Thymus (tissue), 11 donors: ENCODE measurements at regions not wholly inside any gene's neighbourhood (a gene's known extent, or its start where the extent isn't known, plus 50 kb on each side); places are given as distances from the start of the nearest gene placed in this dataset.
"Not testable (repeated sequence)": the region's sequence is repeated elsewhere in the genome, so short reads cannot be mapped to it uniquely, and the experiment has no call there.

Source experiments
- DNase-seq, 9 donors: peaks; one replicate each; pipeline ENCODE4 v3.0.0-alpha.2; 2013; ENCODE audit warnings: low spot score in 9 of 9, low read depth in 6 of 9, missing footprints in 1 of 9
- H3K27ac ChIP-seq, 2 donors: one replicate each; pipeline ENCODE4 v1.5.1; 2013; ENCODE audit warnings: control low read depth in 1 of 2, low read depth in 1 of 2, low read length in 1 of 2, mild to moderate bottlenecking in 1 of 2, moderate library complexity in 1 of 2
- H3K27me3 ChIP-seq, 2 donors: one replicate each; pipeline ENCODE4 v1.5.1; 2013; ENCODE audit warnings: low read length in 1 of 2; ENCODE audit not compliant: control insufficient read depth in 2 of 2, insufficient read depth in 1 of 2
- H3K36me3 ChIP-seq, 2 donors: one replicate each; pipeline ENCODE4 v1.5.1; 2013; ENCODE audit warnings: low read length in 1 of 2, mild to moderate bottlenecking in 1 of 2, moderate library complexity in 1 of 2; ENCODE audit not compliant: control insufficient read depth in 2 of 2, insufficient read depth in 2 of 2
- H3K4me1 ChIP-seq, 2 donors: one replicate each; pipeline ENCODE4 v1.5.1; 2013; ENCODE audit warnings: low read length in 2 of 2; ENCODE audit not compliant: control insufficient read depth in 2 of 2, insufficient read depth in 2 of 2
- H3K4me3 ChIP-seq, 2 donors: one replicate each; pipeline ENCODE4 v1.5.1; 2013; ENCODE audit warnings: low read length in 2 of 2, control low read depth in 1 of 2, mild to moderate bottlenecking in 1 of 2
- H3K9me3 ChIP-seq, 2 donors: one replicate each; pipeline ENCODE4 v1.5.1; 2013; ENCODE audit warnings: low read length in 1 of 2, mild to moderate bottlenecking in 1 of 2; ENCODE audit not compliant: control insufficient read depth in 2 of 2, insufficient read depth in 1 of 2
- WGBS: extraction: QIAGEN DNeasy Blood & Tissue Kit; methylation state at CpG from one replicate; pipeline ENCODE4 v1.1.7; 2013; 5-methylcytosine and 5-hydroxymethylcytosine counted together
- donor health status: healthy.

DNA sequence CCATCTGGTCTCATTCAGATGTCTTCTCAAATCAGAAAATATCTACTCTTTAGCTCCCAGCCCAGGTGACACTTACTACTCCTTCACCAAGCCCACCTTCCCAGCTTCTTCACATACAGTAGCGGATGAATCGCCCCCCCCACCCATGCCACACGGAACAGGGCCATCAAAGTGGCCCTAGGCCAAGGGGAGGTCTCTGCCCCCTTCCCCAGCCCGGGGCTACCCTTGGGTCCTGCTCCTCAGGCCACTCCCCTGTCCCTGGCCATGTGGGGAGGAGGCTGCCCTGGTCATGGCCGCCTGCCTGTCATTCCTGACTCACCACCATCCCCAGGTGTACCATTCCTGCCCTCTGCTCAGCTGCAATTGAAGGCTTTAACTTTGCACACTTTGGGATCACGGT lies 142.8 kb downstream of the NECTIN1 start:
- H3K27ac ChIP-seq: no peak overlapping the region
- peaks cover 2 to 4% of the 10 kb centered on the region in 2 donors for H3K9me3 ChIP-seq
- DNase-seq: no peak
- 79% methylated on average over 6 of the region's 6 CpGs for WGBS
- H3K4me1 ChIP-seq: peaks cover 4% of the 10 kb centered on the region in 2 donors
- H3K27me3 ChIP-seq: peaks cover 27 to 35% of the 10 kb centered on the region in 2 donors
- H3K36me3 ChIP-seq: no peaks in the 10 kb centered on the region
- H3K4me3 ChIP-seq: no peak overlapping the region

DNA sequence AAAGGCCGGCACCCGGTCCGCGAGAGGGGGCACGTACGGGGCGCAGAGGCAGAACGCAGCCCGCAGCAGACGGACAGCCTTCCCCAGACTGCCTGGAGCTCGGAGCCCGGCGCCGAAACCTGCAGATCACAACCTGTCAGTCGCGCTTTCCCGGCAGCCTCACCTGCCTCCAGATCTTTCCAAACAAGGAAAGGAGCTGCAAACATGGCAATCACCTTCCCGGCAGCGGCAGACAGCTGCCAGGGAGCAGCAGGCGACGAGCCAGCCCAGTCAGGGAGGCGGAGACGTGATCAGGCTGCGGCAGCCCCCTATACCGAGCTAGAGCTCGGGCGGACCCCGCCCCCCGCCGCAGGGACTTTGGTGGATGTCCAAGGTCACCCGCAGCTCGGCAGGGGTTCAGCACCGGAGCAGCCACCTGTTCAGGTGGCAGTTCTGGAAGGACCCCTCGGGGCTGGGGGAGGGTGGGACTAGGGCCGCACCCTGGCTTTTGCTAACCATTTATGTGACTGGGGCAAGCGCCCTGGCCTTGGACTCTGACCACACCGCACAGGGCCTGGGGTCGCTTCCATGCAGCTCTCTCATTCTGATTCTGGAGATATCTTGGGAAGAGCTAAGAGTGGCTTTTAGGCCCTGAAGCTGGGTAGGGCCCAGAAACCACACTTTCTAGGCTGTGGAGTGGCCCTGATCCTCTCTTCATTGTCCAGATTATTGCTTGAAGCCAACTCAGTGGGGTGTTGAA lies 143.8 kb downstream of the NECTIN1 start:
- Histone ChIP-seq H3K36me3 (no peaks in the 10 kb centered on the region), H3K27ac (no peak overlapping the region), H3K9me3 (peaks cover 2 to 4% of the 10 kb centered on the region in 2 donors), H3K27me3 (peaks cover 27 to 38% of the 10 kb centered on the region in 2 donors), H3K4me3 (peak overlapping the region in 1 of 2 donors; percentile 16), H3K4me1 (peaks cover 4% of the 10 kb centered on the region in 2 donors)
- WGBS: 15% methylated on average over 38 of the region's 38 CpGs
- no peak for DNase-seq

DNA sequence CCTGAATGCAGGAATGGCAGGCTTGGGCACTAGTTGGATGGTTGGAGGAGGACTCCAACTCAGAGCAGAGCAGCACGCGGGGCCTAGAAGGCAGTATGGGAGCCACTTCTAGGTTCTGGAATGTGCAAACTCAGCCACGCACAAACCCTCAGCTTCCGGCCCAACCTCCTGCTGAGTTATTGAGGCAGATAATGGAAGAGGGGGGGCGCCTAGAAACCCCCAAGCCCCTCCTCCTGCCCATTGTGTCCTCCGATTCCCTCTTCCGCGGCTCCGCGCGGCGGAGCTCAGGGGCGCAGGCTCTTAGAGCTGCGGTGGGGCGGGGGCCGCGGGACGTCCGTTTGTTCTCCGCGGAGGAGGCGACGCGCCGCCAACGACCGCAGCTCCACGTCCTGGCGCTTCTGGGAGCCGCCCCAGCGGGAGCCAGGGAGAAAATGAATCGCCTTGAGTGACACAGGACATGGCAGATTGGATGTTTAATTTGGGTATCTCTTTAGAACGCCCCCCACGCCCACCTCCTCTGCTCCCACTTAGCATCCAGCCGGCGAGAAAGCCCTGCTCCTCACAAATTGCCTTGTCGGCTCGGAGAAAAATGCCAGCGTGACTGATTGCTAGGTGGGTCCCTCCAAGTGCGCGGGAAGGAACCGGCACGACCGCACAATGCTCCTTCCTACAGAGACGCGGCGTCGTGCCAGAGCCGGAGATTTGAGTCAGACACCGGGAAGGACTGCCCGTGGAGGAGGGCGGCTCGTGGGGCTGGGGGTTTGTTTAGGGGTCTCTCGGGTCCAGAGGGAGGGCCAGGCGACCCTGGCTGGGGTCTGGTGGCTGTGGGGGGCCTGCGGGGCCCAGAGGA lies 144.6 kb downstream of the NECTIN1 start:
- Histone ChIP-seq H3K27me3 (peaks cover 27 to 38% of the 10 kb centered on the region in 2 donors), H3K27ac (peak overlapping the region; percentile 10 to 26)
- DNase-seq: peak in 3 of 9 donors; percentile 5 to 40 (median 11)

DNA sequence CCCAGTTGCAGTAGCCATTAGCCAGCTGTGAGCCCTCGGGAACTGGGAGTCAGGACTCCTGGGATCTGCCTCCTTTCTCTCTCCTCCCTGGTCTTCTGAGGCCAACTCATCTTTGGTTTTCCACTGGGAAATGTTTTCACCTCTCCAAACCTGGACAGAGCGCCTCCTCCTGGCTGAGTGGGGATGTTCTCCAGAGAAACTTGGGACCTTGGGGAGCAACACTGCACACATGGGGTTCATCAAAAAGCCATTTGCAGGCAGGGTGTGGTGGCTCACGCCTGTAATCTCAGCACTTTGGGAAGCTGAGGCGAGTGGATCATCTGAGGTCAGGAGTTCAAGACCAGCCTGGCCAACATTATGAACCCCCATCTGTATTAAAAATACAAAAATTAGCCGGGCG lies 145.4 kb downstream of the NECTIN1 start:
- H3K9me3 ChIP-seq: peaks cover 2 to 4% of the 10 kb centered on the region in 2 donors
- H3K36me3 ChIP-seq: no peaks in the 10 kb centered on the region
- no peak overlapping the region for H3K4me3 ChIP-seq
- H3K4me1 ChIP-seq: peaks cover 4% of the 10 kb centered on the region in 2 donors
- no peak for DNase-seq
- H3K27ac ChIP-seq: no peak overlapping the region
- peaks cover 27 to 38% of the 10 kb centered on the region in 2 donors for H3K27me3 ChIP-seq
- 96% methylated on average over 6 of the region's 6 CpGs for WGBS

More for the DNA sequence above, 144.6 kb downstream of the NECTIN1 start:
- under 1% methylated on average over 56 of the region's 56 CpGs for WGBS
- Histone ChIP-seq H3K4me3 (peak overlapping the region; percentile 16 to 29), H3K9me3 (peaks cover 2 to 4% of the 10 kb centered on the region in 2 donors), H3K4me1 (peaks cover 4% of the 10 kb centered on the region in 2 donors), H3K36me3 (no peaks in the 10 kb centered on the region)

DNA sequence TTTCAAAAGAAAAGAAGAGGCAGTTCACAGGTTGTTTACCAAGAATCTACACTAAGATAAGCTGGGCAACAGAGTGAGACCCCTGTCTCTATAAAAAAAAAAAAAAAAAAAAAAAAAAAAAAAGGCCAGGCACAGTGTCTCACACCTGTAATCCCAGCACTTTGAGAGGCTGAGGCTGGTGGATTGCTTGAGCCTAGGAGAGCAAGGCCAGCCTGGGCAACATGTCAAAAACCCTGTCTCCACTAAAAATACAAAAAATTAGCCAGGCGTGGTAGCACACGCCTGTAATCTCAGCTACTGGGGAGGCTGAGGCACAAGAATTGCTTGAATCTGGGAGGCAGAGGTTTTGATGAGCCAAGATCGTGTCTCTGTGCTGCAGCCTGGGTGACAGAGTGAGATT lies 147.6 kb downstream of the NECTIN1 start:
- H3K27me3 ChIP-seq: peaks cover 22 to 35% of the 10 kb centered on the region in 2 donors
- DNase-seq, H3K4me1 ChIP-seq, H3K36me3 ChIP-seq, H3K4me3 ChIP-seq, H3K27ac ChIP-seq, H3K9me3 ChIP-seq: not testable (repeated sequence)
- WGBS: 90% methylated on average over 3 of the region's 3 CpGs

DNA sequence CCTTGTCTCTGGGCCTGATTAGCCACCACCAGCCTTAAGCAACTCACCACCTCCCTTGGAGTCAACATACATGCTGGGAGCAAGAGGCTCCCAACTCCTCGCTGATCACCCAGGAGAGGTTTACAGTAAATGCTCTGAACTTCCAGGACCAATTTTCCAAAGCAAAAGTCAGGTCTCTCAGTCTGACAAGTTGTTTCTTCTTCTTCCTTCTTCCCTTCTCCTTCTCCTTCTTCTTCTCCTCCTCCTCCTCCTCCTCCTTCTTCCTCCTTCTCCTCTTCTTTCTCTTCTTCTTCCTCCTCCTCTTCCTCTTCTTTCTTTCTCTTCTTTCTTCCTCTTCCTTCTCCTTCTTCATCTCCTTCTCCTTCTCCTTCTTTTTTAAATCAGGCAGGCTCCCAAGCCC lies 148.2 kb downstream of the NECTIN1 start:
- H3K36me3 ChIP-seq: no peaks in the 10 kb centered on the region
- 87% methylated on average over 1 of the region's 1 CpG for WGBS

DNA sequence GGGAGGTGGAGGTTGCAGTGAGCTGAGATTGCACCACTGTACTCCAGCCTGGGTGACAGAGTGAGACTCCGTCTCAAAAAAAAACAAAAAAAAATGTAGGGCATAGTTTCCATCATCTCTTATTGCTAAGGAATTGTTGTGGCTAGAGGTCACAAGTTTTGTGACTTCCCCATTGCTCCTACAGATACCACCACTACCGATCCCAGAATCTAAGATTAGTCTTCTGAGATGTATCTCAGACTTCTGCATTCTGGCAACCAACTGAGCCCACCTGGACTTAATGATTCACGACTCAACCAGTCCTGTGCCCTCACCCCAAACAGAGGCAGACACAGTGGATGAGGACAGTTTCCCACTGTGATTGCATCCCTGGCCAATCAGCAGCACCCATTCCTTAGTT lies 148.9 kb downstream of the NECTIN1 start:
- Histone ChIP-seq H3K4me1 (peaks cover 4% of the 10 kb centered on the region in 2 donors), H3K9me3 (peaks cover 2 to 4% of the 10 kb centered on the region in 2 donors), H3K36me3 (no peaks in the 10 kb centered on the region), H3K4me3 (no peak overlapping the region), H3K27ac (no peak overlapping the region), H3K27me3 (peaks cover 14 to 22% of the 10 kb centered on the region in 2 donors)
- WGBS: 91% methylated on average over 3 of the region's 3 CpGs
- no peak for DNase-seq

More for the DNA sequence above, 148.2 kb downstream of the NECTIN1 start:
- no peak for DNase-seq
- Histone ChIP-seq H3K27ac (no peak overlapping the region), H3K9me3 (peaks cover 2 to 4% of the 10 kb centered on the region in 2 donors), H3K4me1 (peaks cover 4% of the 10 kb centered on the region in 2 donors), H3K27me3 (peaks cover 18 to 28% of the 10 kb centered on the region in 2 donors), H3K4me3 (no peak overlapping the region)

DNA sequence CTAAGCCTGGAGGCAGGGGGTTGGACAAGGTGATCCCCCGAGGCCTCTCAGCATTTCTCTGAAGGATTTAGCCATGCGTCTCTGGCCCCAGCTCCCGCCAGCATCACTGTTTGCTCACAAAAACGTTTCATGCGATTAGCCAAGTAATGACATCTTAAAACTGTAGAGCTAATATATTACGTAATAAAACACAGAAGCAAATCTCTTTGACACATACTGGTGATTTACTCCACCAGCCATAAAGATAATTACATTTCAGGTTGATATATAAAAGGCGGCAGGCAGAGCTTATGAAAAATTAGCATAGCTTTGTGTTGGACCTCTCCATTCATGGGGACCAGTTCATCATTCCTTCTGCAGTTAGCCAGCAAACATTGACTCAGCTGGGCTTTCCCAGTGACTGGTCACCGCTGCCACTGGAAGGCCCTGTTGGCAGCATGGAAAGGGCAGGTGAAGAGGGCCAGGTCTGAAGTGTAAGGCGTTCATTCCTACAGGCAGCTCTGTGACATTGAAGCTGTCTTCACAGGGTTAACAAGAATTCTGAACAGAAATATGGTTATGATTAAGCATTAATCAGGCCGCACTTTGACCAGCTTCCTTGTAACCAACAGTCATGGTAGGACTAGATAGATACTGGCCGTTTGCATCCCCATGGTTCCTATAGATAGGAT lies 150.3 kb downstream of the NECTIN1 start:
- Histone ChIP-seq H3K4me3 (no peak overlapping the region), H3K4me1 (no peaks in the 10 kb centered on the region), H3K36me3 (no peaks in the 10 kb centered on the region), H3K27me3 (peaks cover 3 to 8% of the 10 kb centered on the region in 2 donors), H3K27ac (no peak overlapping the region), H3K9me3 (no peaks in the 10 kb centered on the region)
- 91% methylated on average over 11 of the region's 11 CpGs for whole genome bisulfite sequencing
- DNase-seq: no peak
